NCI-H2171 (cell line): ENCODE measurements at regions not wholly inside any gene's neighbourhood (a gene's known extent, or its start where the extent isn't known, plus 50 kb on each side); places are given as distances from the start of the nearest gene placed in this dataset.
A peak's percentile ranks its signal among the peaks of the same experiment; 100 is the strongest.
"Not testable (repeated sequence)": the region's sequence is repeated elsewhere in the genome, so short reads cannot be mapped to it uniquely, and the experiment has no call there.

Source experiments
- DNase-seq: peaks from one replicate; lab custom pipeline; 2025; lab: John Stamatoyannopoulos, UW

DNA sequence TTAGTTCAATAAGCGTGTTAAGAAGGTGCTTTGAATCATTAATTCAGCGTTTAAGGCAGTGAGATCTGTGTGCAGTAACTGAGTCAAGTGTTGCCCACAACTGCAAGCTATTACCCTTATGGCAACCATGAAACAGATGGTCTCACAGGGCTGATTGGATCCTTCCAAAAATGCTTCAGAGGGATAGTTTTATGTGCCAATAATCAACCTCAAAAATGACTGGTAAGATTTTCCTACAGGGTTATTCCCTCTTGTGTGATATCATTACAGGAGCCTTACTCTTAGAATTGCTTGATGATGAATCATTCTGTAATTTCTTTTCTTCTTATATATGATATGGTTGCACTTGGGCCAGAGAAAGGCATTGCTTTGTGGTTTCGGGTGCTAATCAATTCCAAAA is 1299.2 kb upstream of the ATXN8OS start:
- DNase-seq, result no peak

GRCh38 chr13:68806125-68806524 is 1301.5 kb upstream of the ATXN8OS start:
- DNase-seq, result no peak

DNA sequence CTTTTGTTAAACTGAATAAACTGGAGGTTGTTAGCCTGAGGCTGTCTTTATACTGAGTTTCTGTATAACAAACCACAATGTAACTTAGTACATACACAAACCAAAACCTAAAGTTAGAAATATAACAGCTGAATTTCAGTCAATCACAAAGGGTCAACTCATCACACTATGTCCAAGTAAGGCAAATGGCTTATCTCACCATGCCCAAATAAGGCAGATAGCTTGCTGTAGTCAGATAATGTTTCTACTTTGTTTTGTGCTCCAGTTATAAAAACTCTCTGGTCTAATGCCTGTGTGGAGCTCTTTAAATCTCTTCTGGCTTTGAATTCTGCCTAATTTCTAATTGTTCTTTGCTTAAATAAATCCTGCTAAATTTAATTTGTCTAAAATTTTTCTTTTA is 1323.4 kb upstream of the ATXN8OS start:
- DNase-seq, result no peak

DNA sequence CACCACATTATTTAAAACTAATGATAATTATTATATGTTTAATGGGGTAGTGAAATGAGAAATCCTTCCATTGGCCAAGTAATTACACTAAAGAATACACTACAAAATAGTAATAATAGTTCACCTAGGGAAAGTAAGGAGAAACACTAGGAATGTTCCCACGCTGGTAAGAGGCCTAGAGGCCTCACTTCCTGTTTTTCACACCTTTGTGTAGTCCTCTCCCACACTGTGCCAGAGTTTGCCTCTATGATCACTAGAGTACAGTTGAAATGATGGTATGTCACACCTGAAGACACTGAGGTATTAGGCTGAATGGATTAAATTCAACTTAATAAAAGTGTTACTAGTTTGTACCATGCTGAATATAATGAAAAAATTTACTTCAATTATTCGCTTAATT is 1348.0 kb upstream of the ATXN8OS start:
- no peak for DNase-seq

- DNase-seq, result no peak
These were observed 1357.8 kb upstream of the ATXN8OS start for GRCh38 chr13:68749796-68750195.

GRCh38 chr13:68748038-68748437 is 1359.6 kb upstream of the ATXN8OS start:
- no peak for DNase-seq

DNA sequence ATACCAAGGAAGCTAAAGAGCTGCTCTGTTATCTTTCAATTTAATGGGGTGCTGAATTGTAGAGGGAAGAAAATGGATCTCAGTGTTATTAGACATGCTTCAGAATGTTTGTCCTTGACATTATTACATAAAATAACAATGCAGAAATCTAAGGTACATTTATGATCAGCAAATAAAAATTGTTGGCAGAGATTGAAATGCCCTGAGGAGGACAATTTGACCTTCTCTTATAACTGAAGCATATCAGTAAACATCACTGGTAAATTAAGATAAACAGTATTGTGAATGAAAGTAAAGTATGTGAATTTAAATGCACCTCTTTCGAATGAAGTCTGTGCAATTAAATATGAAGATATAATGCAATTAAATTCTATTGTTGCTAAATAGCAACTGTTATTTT is 1362.1 kb upstream of the ATXN8OS start:
- no peak for DNase-seq

GRCh38 chr13:68736961-68737360 is 1370.7 kb upstream of the ATXN8OS start:
- no peak for DNase-seq

GRCh38 chr13:68727798-68728197 is 1379.8 kb upstream of the ATXN8OS start:
- peak; percentile 39 for DNase-seq

- no peak for DNase-seq
These were observed 1380.5 kb upstream of the ATXN8OS start for GRCh38 chr13:68727165-68727564.

- no peak for DNase-seq
These were observed 1387.8 kb upstream of the ATXN8OS start for GRCh38 chr13:68719815-68720214.

DNA sequence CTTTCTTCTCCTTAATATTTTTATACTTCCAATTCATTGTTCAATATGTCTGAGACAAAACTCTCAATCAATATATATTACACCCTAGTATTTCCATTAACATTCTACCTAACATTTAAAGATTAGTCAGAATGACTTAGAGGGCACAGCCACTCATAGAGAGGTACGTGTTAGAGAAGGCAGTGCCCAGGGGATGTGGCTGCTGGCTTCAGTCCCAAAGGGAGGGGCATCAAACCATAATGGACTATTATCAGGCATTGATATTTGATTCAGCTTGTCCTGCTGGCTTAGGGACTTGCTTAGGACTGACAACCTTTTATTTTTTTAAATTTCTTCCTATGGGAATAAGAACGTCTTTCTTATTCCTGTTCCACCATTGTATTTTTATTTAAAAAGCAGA is 1392.0 kb upstream of the ATXN8OS start:
- no peak for DNase-seq

GRCh38 chr13:68714292-68714691 is 1393.3 kb upstream of the ATXN8OS start:
- DNase-seq, result no peak

DNA sequence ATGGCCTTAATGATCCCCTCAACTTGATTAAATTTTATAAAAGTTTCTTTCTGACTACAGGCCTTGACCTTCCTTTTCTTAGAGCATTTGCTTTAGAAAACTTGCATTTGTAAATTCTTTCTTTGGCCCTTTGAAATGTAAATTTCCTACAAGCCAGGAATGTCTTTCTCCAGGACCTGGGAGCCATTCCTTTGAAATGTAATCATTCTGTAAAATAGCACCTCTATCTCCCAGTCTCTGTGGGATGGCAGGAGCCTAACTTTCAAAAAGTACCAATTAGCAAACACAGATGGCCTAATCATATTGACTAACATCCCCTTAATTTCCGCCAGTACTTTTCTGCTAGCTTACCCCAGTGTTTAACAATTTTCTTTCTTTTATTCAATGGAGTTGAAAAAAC is 1394.2 kb upstream of the ATXN8OS start:
- no peak for DNase-seq

- DNase-seq, result no peak
These were observed 1399.2 kb upstream of the ATXN8OS start for GRCh38 chr13:68708336-68708908.

GRCh38 chr13:68706044-68706443 is 1401.6 kb upstream of the ATXN8OS start:
- not testable (repeated sequence) for DNase-seq

DNA sequence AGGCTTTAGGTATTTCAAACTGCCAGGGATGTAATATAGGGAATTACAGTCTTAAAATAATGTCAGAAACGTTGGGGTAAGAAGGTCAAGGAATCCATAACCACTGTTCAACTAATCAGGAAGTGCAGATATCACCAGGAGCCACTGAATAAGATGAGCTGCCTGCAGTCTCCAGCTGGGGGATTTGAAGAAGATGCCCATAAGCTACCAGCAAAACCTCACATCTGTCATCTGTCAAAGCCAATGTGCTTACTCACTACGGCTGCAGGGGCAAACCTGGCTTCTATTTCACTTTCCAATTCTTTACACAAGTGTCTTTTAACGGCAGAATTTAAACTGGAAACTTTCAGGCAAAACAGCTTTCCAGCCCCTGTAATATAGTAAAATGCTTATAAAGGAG is 1410.1 kb upstream of the ATXN8OS start:
- no peak for DNase-seq

- DNase-seq, result no peak
These were observed 1410.7 kb upstream of the ATXN8OS start for GRCh38 chr13:68696907-68697306.

- DNase-seq, result no peak
These were observed 1415.6 kb upstream of the ATXN8OS start for GRCh38 chr13:68692049-68692448.

DNA sequence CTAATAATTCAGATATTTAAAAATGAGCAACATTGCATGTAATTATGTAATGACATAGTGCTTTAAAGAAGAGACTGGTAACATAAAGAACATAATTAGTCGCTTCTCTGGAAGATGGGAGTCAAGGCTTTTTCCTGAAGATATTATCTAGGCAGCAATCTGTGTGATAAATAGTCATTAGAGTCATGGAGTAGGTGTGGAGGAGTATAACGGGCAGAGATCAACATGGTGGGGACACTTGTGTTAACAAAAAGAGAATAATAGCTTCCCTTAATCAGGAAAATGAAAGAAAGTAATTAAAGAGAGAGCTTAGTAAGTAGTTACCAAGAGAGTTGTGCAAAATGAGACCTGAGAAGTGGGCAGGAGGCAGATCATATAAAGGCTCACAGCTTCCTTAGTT is 1417.1 kb upstream of the ATXN8OS start:
- no peak for DNase-seq

GRCh38 chr13:68676513-68677115 is 1431.0 kb upstream of the ATXN8OS start:
- no peak for DNase-seq

DNA sequence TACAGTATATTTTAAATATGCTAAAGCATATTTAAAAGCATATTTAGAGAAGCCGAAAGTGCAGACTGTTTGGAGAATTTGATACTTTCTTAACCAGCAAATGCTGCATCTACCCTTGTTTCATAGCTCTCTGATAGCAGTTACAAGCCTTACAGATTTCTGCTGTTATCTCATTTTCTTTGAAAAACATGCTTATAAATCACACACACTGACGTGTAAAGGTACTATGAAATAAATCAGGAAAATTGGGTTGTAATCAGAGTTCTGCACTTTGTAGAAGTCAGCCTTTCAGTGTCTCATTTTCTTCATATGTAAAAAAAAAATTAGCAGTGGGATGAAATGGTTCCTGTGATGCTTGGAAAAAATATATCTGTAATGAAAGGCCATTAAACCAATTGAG is 1432.4 kb upstream of the ATXN8OS start:
- DNase-seq, result no peak

DNA sequence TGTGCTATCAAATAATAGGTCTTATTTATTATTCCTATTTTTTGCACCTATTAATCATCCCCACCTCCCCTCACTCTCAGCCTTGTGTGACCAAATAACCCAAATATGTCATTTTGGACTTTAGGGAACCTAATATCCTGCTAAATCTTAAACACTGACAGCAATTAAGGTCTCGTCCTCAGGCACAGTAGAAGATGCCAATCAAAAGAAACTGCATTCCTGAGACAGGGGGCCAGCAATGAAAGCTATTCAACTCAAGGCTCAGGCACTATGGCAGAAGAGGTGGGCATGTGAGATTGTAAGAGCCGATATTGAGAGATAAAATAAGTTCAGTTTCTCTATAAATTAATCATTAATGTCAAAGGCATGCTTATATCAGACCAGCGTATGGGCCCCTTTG is 1437.7 kb upstream of the PCDH9 start:
- no peak for DNase-seq

GRCh38 chr13:68666774-68667397 is 1436.8 kb upstream of the PCDH9 start:
- DNase-seq, result no peak
